ENCODE measurements at regions not wholly inside any gene's neighbourhood (a gene's known extent, or its start where the extent isn't known, plus 50 kb on each side); places are given as distances from the start of the nearest gene placed in this dataset.

GRCh38 chr5:135229122-135229521 is 169.9 kb downstream of the MACROH2A1 start:
- H3K9me2 ChIP-seq = no peaks in the 10 kb centered on the region
- CTCF ChIA-PET = interaction anchor here (0.9 kb wide), 1 partner anchor 385 kb away, joined by 3 read pairs; no protein-coding TSS in a partner anchor
- no peak for DNase-seq
- WGBS (ENCODE audit: low lambda C conversion rate) = 100% methylated on average over 2 of the region's 2 CpGs
- no peak overlapping the region for H2AFZ ChIP-seq (ENCODE audit: low read depth)
- H3K27me3 ChIP-seq (ENCODE audit: insufficient read depth) = no peaks in the 10 kb centered on the region
- H3K4me3 ChIP-seq (ENCODE audit: low read depth in 2 of 2, low read length in 1 of 2) = no peak overlapping the region
- no peaks in the 10 kb centered on the region for H3F3A ChIP-seq (replicated peaks; ENCODE audit: insufficient read depth)
- H4K20me1 ChIP-seq (ENCODE audit: insufficient read depth) = no peaks in the 10 kb centered on the region
- H3K4me2 ChIP-seq = no peak overlapping the region
- TF ChIP-seq CTCF (IDR thresholded peaks at IDR 0.05) = no peak
- TF ChIP-seq YY1 (IDR thresholded peaks at IDR 0.05; ENCODE audit: low read depth) = no peak
- no peak for TF ChIP-seq NFIC (IDR thresholded peaks at IDR 0.05; ENCODE audit: borderline replicate concordance)
- TF ChIP-seq SMC3 (IDR thresholded peaks at IDR 0.05; ENCODE audit: low read depth, low read length) = no peak
- TF ChIP-seq RCOR1 (IDR thresholded peaks at IDR 0.05; ENCODE audit: low read length) = no peak
- TF ChIP-seq TAF1 (IDR thresholded peaks at IDR 0.05; ENCODE audit: borderline replicate concordance, low read depth, low read length) = no peak
- TF ChIP-seq RXRA (IDR thresholded peaks at IDR 0.05; ENCODE audit: borderline replicate concordance, low read depth) = no peak
- TF ChIP-seq REST (IDR thresholded peaks at IDR 0.05; ENCODE audit: low read depth, low read length) = no peak
- TF ChIP-seq TCF12 (IDR thresholded peaks at IDR 0.05) = no peak
- TF ChIP-seq GATA2 (CRISPR knock-in tag; IDR thresholded peaks at IDR 0.05) = no peak
- no peak for TF ChIP-seq NRF1 (IDR thresholded peaks at IDR 0.05; ENCODE audit: low read depth, low read length)
- no peaks in the 10 kb centered on the region for H3K9me3 ChIP-seq
- POLR2A ChIA-PET = no interaction called here
- H3K27ac ChIP-seq (ENCODE audit: low read depth in 2 of 2, low read length in 1 of 2) = no peak overlapping the region
- H3K9ac ChIP-seq = no peak overlapping the region
- H3K4me1 ChIP-seq (ENCODE audit: control insufficient read depth in 1 of 2, insufficient read depth in 2 of 2, low read depth in 1 of 2, low read length in 1 of 2) = peaks cover 0 to 15% of the 10 kb centered on the region in 2 experiments; a peak in 2 of 4 replicates
- H3K36me3 ChIP-seq (replicated peaks in 1 of 2; ENCODE audit: control insufficient read depth in 1 of 2, insufficient read depth in 2 of 2, low read length in 1 of 2) = no peaks in the 10 kb centered on the region
- H3K79me2 ChIP-seq (ENCODE audit: insufficient read depth) = no peaks in the 10 kb centered on the region

- Histone ChIP-seq H3K9me3 (no peaks in the 10 kb centered on the region), H3K79me2 (ENCODE audit: insufficient read depth) (no peaks in the 10 kb centered on the region), H4K20me1 (ENCODE audit: insufficient read depth) (no peaks in the 10 kb centered on the region), H3K9me2 (no peaks in the 10 kb centered on the region), H3K27ac (ENCODE audit: low read depth in 2 of 2, low read length in 1 of 2) (no peak overlapping the region), H3K9ac (no peak overlapping the region), H2AFZ (ENCODE audit: low read depth) (no peak overlapping the region), H3F3A (replicated peaks; ENCODE audit: insufficient read depth) (no peaks in the 10 kb centered on the region), H3K4me3 (ENCODE audit: low read depth in 2 of 2, low read length in 1 of 2) (no peak overlapping the region), H3K27me3 (ENCODE audit: insufficient read depth) (no peaks in the 10 kb centered on the region), H3K4me2 (no peak overlapping the region), H3K36me3 (replicated peaks in 1 of 2; ENCODE audit: control insufficient read depth in 1 of 2, insufficient read depth in 2 of 2, low read length in 1 of 2) (no peaks in the 10 kb centered on the region), H3K4me1 (ENCODE audit: control insufficient read depth in 1 of 2, insufficient read depth in 2 of 2, low read depth in 1 of 2, low read length in 1 of 2) (peaks cover 0 to 11% of the 10 kb centered on the region in 2 experiments; a peak in 1 of 4 replicates)
- WGBS (ENCODE audit: low lambda C conversion rate) = 77% methylated on average over 1 of the region's 1 CpG
- DNase-seq = no peak
- POLR2A ChIA-PET = no interaction called here
- CTCF ChIA-PET = interaction anchor here (1.2 kb wide), 1 partner anchor 323 kb away, joined by 4 read pairs; the partner anchor contains the start of gene PCBD2
- TF ChIP-seq REST (IDR thresholded peaks at IDR 0.05; ENCODE audit: low read depth, low read length) (no peak), GATA2 (CRISPR knock-in tag; IDR thresholded peaks at IDR 0.05) (no peak), USF2 (IDR thresholded peaks at IDR 0.05; ENCODE audit: borderline replicate concordance, low read depth, low read length) (no peak), IRF3 (IDR thresholded peaks at IDR 0.05; ENCODE audit: low read depth, low read length) (no peak), SIN3A (IDR thresholded peaks at IDR 0.05; ENCODE audit: borderline replicate concordance, low read depth, low read length) (no peak), NFIC (IDR thresholded peaks at IDR 0.05; ENCODE audit: borderline replicate concordance) (no peak), CHD2 (IDR thresholded peaks at IDR 0.05; ENCODE audit: low read length, partially characterized antibody) (no peak), EP300 (IDR thresholded peaks at IDR 0.05; ENCODE audit: borderline replicate concordance in 1 of 2, low read depth in 1 of 2, low read length in 1 of 2) (no peak)
Observed at GRCh38 chr5:135228222-135228621, 170.8 kb downstream of the MACROH2A1 start.
